ENCODE measurements at regions not wholly inside any gene's neighbourhood (a gene's known extent, or its start where the extent isn't known, plus 50 kb on each side); places are given as distances from the start of the nearest gene placed in this dataset.

- no peak overlapping the region for H3K4me3 ChIP-seq (ENCODE audit: low read length in 2 of 2)
- no peaks in the 10 kb centered on the region for H3K36me3 ChIP-seq (ENCODE audit: control insufficient read depth in 2 of 2, insufficient read depth in 2 of 2, low read length in 1 of 2)
- WGBS = 90% methylated on average over 1 of the region's 1 CpG
- H3K27me3 ChIP-seq (ENCODE audit: control insufficient read depth in 2 of 2, insufficient read depth in 1 of 2, low read length in 1 of 2) = no peaks in the 10 kb centered on the region
- no peak overlapping the region for H3K27ac ChIP-seq (ENCODE audit: low read depth in 1 of 2, low read length in 1 of 2)
- DNase-seq (ENCODE audit: low read depth in 6 of 9, low spot score in 9 of 9) = no peak
- no peaks in the 10 kb centered on the region for H3K4me1 ChIP-seq (ENCODE audit: control insufficient read depth in 2 of 2, insufficient read depth in 2 of 2, low read length in 2 of 2)
- no peaks in the 10 kb centered on the region for H3K9me3 ChIP-seq (ENCODE audit: control insufficient read depth in 2 of 2, insufficient read depth in 1 of 2, low read length in 1 of 2)
These were observed 303.6 kb downstream of the SOX11 start for GRCh38 chr2:5995832-5996231.

- no peaks in the 10 kb centered on the region for H3K27me3 ChIP-seq (ENCODE audit: control insufficient read depth in 2 of 2, insufficient read depth in 1 of 2, low read length in 1 of 2)
- no peak for DNase-seq (ENCODE audit: low read depth in 6 of 9, low spot score in 9 of 9)
- no peaks in the 10 kb centered on the region for H3K36me3 ChIP-seq (ENCODE audit: control insufficient read depth in 2 of 2, insufficient read depth in 2 of 2, low read length in 1 of 2)
- no peak overlapping the region for H3K4me3 ChIP-seq (ENCODE audit: low read length in 2 of 2)
- H3K4me1 ChIP-seq (ENCODE audit: control insufficient read depth in 2 of 2, insufficient read depth in 2 of 2, low read length in 2 of 2) = no peaks in the 10 kb centered on the region
- no peak overlapping the region for H3K27ac ChIP-seq (ENCODE audit: low read depth in 1 of 2, low read length in 1 of 2)
- no peaks in the 10 kb centered on the region for H3K9me3 ChIP-seq (ENCODE audit: control insufficient read depth in 2 of 2, insufficient read depth in 1 of 2, low read length in 1 of 2)
- 93% methylated on average over 2 of the region's 2 CpGs for WGBS
These were observed 316.0 kb downstream of the SOX11 start for GRCh38 chr2:6008186-6008585.

GRCh38 chr2:6008726-6009125 lies 316.5 kb downstream of the SOX11 start:
- H3K4me3 ChIP-seq (ENCODE audit: low read length in 2 of 2) = no peak overlapping the region
- no peaks in the 10 kb centered on the region for H3K4me1 ChIP-seq (ENCODE audit: control insufficient read depth in 2 of 2, insufficient read depth in 2 of 2, low read length in 2 of 2)
- no peak overlapping the region for H3K27ac ChIP-seq (ENCODE audit: low read depth in 1 of 2, low read length in 1 of 2)
- no peaks in the 10 kb centered on the region for H3K36me3 ChIP-seq (ENCODE audit: control insufficient read depth in 2 of 2, insufficient read depth in 2 of 2, low read length in 1 of 2)
- 84% methylated on average over 1 of the region's 1 CpG for WGBS
- H3K9me3 ChIP-seq (ENCODE audit: control insufficient read depth in 2 of 2, insufficient read depth in 1 of 2, low read length in 1 of 2) = no peaks in the 10 kb centered on the region
- DNase-seq (ENCODE audit: low read depth in 6 of 9, low spot score in 9 of 9) = no peak
- H3K27me3 ChIP-seq (ENCODE audit: control insufficient read depth in 2 of 2, insufficient read depth in 1 of 2, low read length in 1 of 2) = no peaks in the 10 kb centered on the region

GRCh38 chr2:6010163-6010562 lies 318.0 kb downstream of the SOX11 start:
- Histone ChIP-seq H3K4me3 (ENCODE audit: low read length in 2 of 2) (no peak overlapping the region), H3K27ac (ENCODE audit: low read depth in 1 of 2, low read length in 1 of 2) (no peak overlapping the region), H3K4me1 (ENCODE audit: control insufficient read depth in 2 of 2, insufficient read depth in 2 of 2, low read length in 2 of 2) (no peaks in the 10 kb centered on the region), H3K27me3 (ENCODE audit: control insufficient read depth in 2 of 2, insufficient read depth in 1 of 2, low read length in 1 of 2) (no peaks in the 10 kb centered on the region), H3K36me3 (ENCODE audit: control insufficient read depth in 2 of 2, insufficient read depth in 2 of 2, low read length in 1 of 2) (no peaks in the 10 kb centered on the region), H3K9me3 (ENCODE audit: control insufficient read depth in 2 of 2, insufficient read depth in 1 of 2, low read length in 1 of 2) (no peaks in the 10 kb centered on the region)
- 90% methylated on average over 5 of the region's 5 CpGs for WGBS
- no peak for DNase-seq (ENCODE audit: low read depth in 6 of 9, low spot score in 9 of 9)

- WGBS = 75% methylated on average over 4 of the region's 4 CpGs
These were observed 319.7 kb downstream of the SOX11 start for GRCh38 chr2:6011921-6012320.

GRCh38 chr2:6017736-6018286 lies 325.6 kb downstream of the SOX11 start:
- 79% methylated on average over 8 of the region's 8 CpGs for WGBS
- no peaks in the 10 kb centered on the region for H3K36me3 ChIP-seq (ENCODE audit: control insufficient read depth in 2 of 2, insufficient read depth in 2 of 2, low read length in 1 of 2)
- H3K9me3 ChIP-seq (ENCODE audit: control insufficient read depth in 2 of 2, insufficient read depth in 1 of 2, low read length in 1 of 2) = no peaks in the 10 kb centered on the region
- H3K27me3 ChIP-seq (ENCODE audit: control insufficient read depth in 2 of 2, insufficient read depth in 1 of 2, low read length in 1 of 2) = no peaks in the 10 kb centered on the region
- no peaks in the 10 kb centered on the region for H3K4me1 ChIP-seq (ENCODE audit: control insufficient read depth in 2 of 2, insufficient read depth in 2 of 2, low read length in 2 of 2)
- DNase-seq (ENCODE audit: low read depth in 6 of 9, low spot score in 9 of 9) = no peak
- no peak overlapping the region for H3K27ac ChIP-seq (ENCODE audit: low read depth in 1 of 2, low read length in 1 of 2)
- H3K4me3 ChIP-seq (ENCODE audit: low read length in 2 of 2) = no peak overlapping the region

More at GRCh38 chr2:6011921-6012320, 319.7 kb downstream of the SOX11 start:
- Histone ChIP-seq H3K27ac (ENCODE audit: low read depth in 1 of 2, low read length in 1 of 2) (no peak overlapping the region), H3K4me3 (ENCODE audit: low read length in 2 of 2) (no peak overlapping the region), H3K36me3 (ENCODE audit: control insufficient read depth in 2 of 2, insufficient read depth in 2 of 2, low read length in 1 of 2) (no peaks in the 10 kb centered on the region), H3K27me3 (ENCODE audit: control insufficient read depth in 2 of 2, insufficient read depth in 1 of 2, low read length in 1 of 2) (no peaks in the 10 kb centered on the region), H3K9me3 (ENCODE audit: control insufficient read depth in 2 of 2, insufficient read depth in 1 of 2, low read length in 1 of 2) (no peaks in the 10 kb centered on the region), H3K4me1 (ENCODE audit: control insufficient read depth in 2 of 2, insufficient read depth in 2 of 2, low read length in 2 of 2) (no peaks in the 10 kb centered on the region)
- no peak for DNase-seq (ENCODE audit: low read depth in 6 of 9, low spot score in 9 of 9)

GRCh38 chr2:6024229-6024628 lies 332.0 kb downstream of the SOX11 start:
- 95% methylated on average over 2 of the region's 2 CpGs for WGBS
- Histone ChIP-seq H3K9me3 (ENCODE audit: control insufficient read depth in 2 of 2, insufficient read depth in 1 of 2, low read length in 1 of 2) (no peaks in the 10 kb centered on the region), H3K4me1 (ENCODE audit: control insufficient read depth in 2 of 2, insufficient read depth in 2 of 2, low read length in 2 of 2) (no peaks in the 10 kb centered on the region), H3K27ac (ENCODE audit: low read depth in 1 of 2, low read length in 1 of 2) (no peak overlapping the region), H3K27me3 (ENCODE audit: control insufficient read depth in 2 of 2, insufficient read depth in 1 of 2, low read length in 1 of 2) (no peaks in the 10 kb centered on the region), H3K4me3 (ENCODE audit: low read length in 2 of 2) (no peak overlapping the region), H3K36me3 (ENCODE audit: control insufficient read depth in 2 of 2, insufficient read depth in 2 of 2, low read length in 1 of 2) (no peaks in the 10 kb centered on the region)
- no peak for DNase-seq (ENCODE audit: low read depth in 6 of 9, low spot score in 9 of 9)

GRCh38 chr2:6024784-6025183 lies 332.6 kb downstream of the SOX11 start:
- no peaks in the 10 kb centered on the region for H3K36me3 ChIP-seq (ENCODE audit: control insufficient read depth in 2 of 2, insufficient read depth in 2 of 2, low read length in 1 of 2)
- H3K27me3 ChIP-seq (ENCODE audit: control insufficient read depth in 2 of 2, insufficient read depth in 1 of 2, low read length in 1 of 2) = no peaks in the 10 kb centered on the region
- H3K9me3 ChIP-seq (ENCODE audit: control insufficient read depth in 2 of 2, insufficient read depth in 1 of 2, low read length in 1 of 2) = no peaks in the 10 kb centered on the region
- no peaks in the 10 kb centered on the region for H3K4me1 ChIP-seq (ENCODE audit: control insufficient read depth in 2 of 2, insufficient read depth in 2 of 2, low read length in 2 of 2)
- H3K27ac ChIP-seq (ENCODE audit: low read depth in 1 of 2, low read length in 1 of 2) = no peak overlapping the region
- no peak overlapping the region for H3K4me3 ChIP-seq (ENCODE audit: low read length in 2 of 2)
- DNase-seq (ENCODE audit: low read depth in 6 of 9, low spot score in 9 of 9) = no peak
- 100% methylated on average over 1 of the region's 1 CpG for WGBS

GRCh38 chr2:6025391-6025790 lies 333.2 kb downstream of the SOX11 start:
- Histone ChIP-seq H3K36me3 (ENCODE audit: control insufficient read depth in 2 of 2, insufficient read depth in 2 of 2, low read length in 1 of 2) (no peaks in the 10 kb centered on the region), H3K4me1 (ENCODE audit: control insufficient read depth in 2 of 2, insufficient read depth in 2 of 2, low read length in 2 of 2) (no peaks in the 10 kb centered on the region), H3K9me3 (ENCODE audit: control insufficient read depth in 2 of 2, insufficient read depth in 1 of 2, low read length in 1 of 2) (no peaks in the 10 kb centered on the region), H3K4me3 (ENCODE audit: low read length in 2 of 2) (no peak overlapping the region), H3K27me3 (ENCODE audit: control insufficient read depth in 2 of 2, insufficient read depth in 1 of 2, low read length in 1 of 2) (no peaks in the 10 kb centered on the region), H3K27ac (ENCODE audit: low read depth in 1 of 2, low read length in 1 of 2) (no peak overlapping the region)
- 95% methylated on average over 6 of the region's 6 CpGs for WGBS
- DNase-seq (ENCODE audit: low read depth in 6 of 9, low spot score in 9 of 9) = no peak

- DNase-seq (ENCODE audit: low read depth in 6 of 9, low spot score in 9 of 9) = no peak
- Histone ChIP-seq H3K4me1 (ENCODE audit: control insufficient read depth in 2 of 2, insufficient read depth in 2 of 2, low read length in 2 of 2) (no peaks in the 10 kb centered on the region), H3K4me3 (ENCODE audit: low read length in 2 of 2) (no peak overlapping the region), H3K9me3 (ENCODE audit: control insufficient read depth in 2 of 2, insufficient read depth in 1 of 2, low read length in 1 of 2) (no peaks in the 10 kb centered on the region), H3K27ac (ENCODE audit: low read depth in 1 of 2, low read length in 1 of 2) (no peak overlapping the region), H3K36me3 (ENCODE audit: control insufficient read depth in 2 of 2, insufficient read depth in 2 of 2, low read length in 1 of 2) (no peaks in the 10 kb centered on the region), H3K27me3 (ENCODE audit: control insufficient read depth in 2 of 2, insufficient read depth in 1 of 2, low read length in 1 of 2) (no peaks in the 10 kb centered on the region)
These were observed 334.9 kb downstream of the SOX11 start for GRCh38 chr2:6027066-6027465.
